ENCODE measurements at regions not wholly inside any gene's neighbourhood (a gene's known extent, or its start where the extent isn't known, plus 50 kb on each side); places are given as distances from the start of the nearest gene placed in this dataset.

DNA sequence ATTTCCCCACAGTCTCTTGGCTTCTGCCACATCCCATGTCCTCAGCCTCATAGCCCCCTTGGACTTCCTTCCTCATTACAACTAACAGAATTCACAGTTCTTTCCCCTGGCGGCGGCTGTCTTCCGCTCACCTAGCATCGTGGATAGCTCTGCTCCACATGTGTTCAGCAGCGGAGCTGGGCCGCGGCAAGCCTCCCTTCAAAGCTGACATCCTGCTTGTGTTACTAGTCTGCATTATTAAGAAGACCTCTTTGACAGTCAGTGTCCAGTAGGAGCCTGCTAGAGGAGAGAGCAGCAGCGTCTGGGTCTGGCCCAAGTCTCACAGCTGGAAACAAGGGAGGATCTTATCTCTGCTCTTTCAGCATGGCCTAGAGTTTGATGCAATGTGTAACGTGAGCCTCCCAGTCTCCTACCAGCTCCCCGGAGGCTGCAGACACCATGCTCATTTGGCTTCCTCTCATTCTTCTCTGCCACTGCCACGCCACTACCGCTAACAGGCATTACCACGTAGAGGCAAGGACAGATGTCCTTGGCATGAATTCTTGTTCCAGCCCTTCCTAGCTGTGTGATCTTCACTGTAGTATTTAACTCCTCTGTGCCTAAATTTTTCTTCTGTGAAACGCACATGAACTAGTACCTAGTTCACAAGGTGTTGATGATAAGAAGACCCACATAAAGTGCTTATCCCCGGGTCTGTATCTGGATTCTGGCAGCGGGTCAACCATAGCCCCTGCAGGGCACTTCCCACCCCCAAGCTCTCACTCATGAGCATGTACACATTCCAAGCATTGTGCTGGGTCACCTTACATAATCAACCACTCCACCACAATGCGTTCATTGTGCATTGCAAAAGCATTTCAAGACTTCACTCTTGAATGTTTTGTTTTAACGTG is 107.1 kb upstream of the BACH2 start:
- TF ChIP-seq, protein P1, sequence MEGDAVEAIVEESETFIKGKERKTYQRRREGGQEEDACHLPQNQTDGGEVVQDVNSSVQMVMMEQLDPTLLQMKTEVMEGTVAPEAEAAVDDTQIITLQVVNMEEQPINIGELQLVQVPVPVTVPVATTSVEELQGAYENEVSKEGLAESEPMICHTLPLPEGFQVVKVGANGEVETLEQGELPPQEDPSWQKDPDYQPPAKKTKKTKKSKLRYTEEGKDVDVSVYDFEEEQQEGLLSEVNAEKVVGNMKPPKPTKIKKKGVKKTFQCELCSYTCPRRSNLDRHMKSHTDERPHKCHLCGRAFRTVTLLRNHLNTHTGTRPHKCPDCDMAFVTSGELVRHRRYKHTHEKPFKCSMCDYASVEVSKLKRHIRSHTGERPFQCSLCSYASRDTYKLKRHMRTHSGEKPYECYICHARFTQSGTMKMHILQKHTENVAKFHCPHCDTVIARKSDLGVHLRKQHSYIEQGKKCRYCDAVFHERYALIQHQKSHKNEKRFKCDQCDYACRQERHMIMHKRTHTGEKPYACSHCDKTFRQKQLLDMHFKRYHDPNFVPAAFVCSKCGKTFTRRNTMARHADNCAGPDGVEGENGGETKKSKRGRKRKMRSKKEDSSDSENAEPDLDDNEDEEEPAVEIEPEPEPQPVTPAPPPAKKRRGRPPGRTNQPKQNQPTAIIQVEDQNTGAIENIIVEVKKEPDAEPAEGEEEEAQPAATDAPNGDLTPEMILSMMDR (conservative IDR thresholded peaks at IDR 0.05) = no peak
- TF ChIP-seq EZH2 (IDR thresholded peaks at IDR 0.05; ENCODE audit: low read depth) = no peak

All from PC-9 (cell line).